ENCODE measurements at regions not wholly inside any gene's neighbourhood (a gene's known extent, or its start where the extent isn't known, plus 50 kb on each side); places are given as distances from the start of the nearest gene placed in this dataset.

DNA sequence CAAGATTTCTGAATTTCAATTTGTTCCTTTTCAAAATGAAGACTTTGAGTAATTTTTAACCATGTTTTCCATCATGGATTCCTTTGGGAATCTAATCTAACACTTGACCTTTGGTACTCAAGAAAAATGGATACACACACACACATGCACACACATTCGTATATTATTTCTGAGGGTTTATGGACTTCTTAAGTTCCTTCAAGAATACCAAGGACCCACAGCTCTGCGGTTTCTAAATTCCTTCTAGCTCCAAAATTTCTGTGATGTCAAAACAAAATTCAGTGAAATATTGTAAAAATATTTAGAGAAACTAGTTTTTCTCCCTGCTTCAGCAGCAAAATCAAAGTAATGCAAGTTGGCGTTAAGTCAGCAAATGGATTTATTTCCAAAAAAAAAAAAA, 98.3 kb upstream of the FAM13C start:
- TF ChIP-seq, protein P1, sequence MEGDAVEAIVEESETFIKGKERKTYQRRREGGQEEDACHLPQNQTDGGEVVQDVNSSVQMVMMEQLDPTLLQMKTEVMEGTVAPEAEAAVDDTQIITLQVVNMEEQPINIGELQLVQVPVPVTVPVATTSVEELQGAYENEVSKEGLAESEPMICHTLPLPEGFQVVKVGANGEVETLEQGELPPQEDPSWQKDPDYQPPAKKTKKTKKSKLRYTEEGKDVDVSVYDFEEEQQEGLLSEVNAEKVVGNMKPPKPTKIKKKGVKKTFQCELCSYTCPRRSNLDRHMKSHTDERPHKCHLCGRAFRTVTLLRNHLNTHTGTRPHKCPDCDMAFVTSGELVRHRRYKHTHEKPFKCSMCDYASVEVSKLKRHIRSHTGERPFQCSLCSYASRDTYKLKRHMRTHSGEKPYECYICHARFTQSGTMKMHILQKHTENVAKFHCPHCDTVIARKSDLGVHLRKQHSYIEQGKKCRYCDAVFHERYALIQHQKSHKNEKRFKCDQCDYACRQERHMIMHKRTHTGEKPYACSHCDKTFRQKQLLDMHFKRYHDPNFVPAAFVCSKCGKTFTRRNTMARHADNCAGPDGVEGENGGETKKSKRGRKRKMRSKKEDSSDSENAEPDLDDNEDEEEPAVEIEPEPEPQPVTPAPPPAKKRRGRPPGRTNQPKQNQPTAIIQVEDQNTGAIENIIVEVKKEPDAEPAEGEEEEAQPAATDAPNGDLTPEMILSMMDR (IDR thresholded peaks at IDR 0.05): no peak
- TF ChIP-seq POLR2A (IDR thresholded peaks at IDR 0.05): no peak
- TF ChIP-seq POLR2AphosphoS5 (IDR thresholded peaks at IDR 0.05): no peak
- TF ChIP-seq EP300 (IDR thresholded peaks at IDR 0.05): no peak
